HG03159 (cell line): ENCODE measurements at regions not wholly inside any gene's neighbourhood (a gene's known extent, or its start where the extent isn't known, plus 50 kb on each side); places are given as distances from the start of the nearest gene placed in this dataset.

ENCODE experiments used
- ATAC-seq: cut with Tn5 transposase; IDR thresholded peaks from one replicate; pipeline ENCODE4 v1.9.1; 2021; ENCODE audit warnings: mild to moderate bottlenecking, moderate library complexity; ENCODE audit not compliant: unreplicated experiment

GRCh38 chr12:77433799-77434198 lies 368.4 kb upstream of the E2F7 start:
- no peak for ATAC-seq

DNA sequence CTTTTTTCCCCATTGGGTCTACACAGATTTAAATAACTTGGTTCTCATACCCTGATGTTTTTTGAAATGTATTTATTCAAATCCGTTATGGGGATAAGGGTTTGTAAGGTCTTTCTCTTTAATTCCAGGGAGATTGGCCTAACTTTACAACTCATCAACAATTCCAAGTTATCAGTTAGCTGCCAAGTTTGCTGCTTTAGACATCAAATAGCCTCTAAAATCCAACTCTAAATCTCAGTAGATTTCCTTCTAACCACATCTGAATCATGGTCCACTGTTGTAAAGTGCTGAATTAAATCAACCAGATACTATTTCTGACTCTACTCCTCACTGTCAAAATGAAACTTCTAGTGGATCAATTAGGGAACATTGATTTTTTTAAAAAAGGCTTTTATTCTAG lies 364.1 kb upstream of the E2F7 start:
- ATAC-seq, result no peak

DNA sequence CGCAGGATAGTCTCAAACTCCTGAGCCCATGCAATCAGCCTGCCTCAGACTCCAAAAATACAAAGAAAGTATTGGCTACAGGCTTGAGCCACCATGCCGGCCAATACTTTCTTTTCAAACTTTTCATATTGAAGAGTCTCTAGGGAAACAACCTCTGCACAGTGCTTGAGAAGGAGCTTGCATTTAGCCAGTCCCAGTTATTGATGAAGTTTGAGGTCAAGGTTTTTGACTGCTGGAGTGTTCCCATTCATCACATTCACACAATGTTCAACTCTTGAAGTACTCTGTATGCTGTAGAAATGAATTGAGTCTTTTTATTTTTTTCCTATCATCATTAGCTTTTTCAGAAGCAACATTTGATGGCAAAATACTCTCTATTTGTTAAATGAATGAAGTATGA lies 355.8 kb upstream of the E2F7 start:
- ATAC-seq, result no peak

DNA sequence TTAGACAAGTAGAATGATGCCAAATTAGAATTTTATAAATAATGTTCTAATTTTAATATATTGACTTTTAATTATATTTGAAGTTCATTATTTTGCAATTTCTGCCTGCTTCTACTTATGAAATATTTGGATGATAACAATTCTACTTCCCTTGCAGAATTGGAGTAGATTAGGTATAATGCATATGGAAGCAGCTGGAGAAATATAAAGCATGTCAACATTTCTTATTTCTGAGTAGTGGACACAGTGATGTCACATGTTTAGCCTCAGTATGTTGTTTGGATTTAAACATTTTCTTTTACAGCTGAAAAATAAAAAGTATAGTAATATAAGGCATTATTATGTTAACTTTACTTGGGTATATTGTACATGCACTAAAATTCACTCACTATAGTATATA lies 344.2 kb upstream of the E2F7 start:
- ATAC-seq, result no peak

DNA sequence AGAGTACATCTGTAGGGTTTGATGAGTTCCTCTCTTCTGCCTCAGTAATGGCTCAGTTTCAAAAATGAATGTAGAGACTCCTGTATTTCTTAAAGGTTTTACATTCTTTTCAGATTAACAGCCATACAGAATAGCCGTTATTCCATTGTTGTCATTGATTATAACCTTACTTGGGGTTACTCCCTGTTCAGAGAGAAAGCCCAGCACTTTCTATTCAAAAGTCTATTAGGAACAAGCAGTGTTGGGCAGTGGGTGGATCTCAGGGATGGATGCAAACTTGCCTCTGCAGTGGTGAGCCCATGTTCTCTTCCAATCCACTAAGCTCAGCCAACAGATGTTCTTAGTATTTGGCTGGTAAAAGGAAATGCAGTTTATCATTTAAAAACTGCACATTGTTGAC lies 342.6 kb upstream of the E2F7 start:
- ATAC-seq, result no peak

- no peak for ATAC-seq
Observed at GRCh38 chr12:77406219-77406905, 341.0 kb upstream of the E2F7 start.

GRCh38 chr12:77402716-77403115 lies 337.3 kb upstream of the E2F7 start:
- ATAC-seq, result no peak

DNA sequence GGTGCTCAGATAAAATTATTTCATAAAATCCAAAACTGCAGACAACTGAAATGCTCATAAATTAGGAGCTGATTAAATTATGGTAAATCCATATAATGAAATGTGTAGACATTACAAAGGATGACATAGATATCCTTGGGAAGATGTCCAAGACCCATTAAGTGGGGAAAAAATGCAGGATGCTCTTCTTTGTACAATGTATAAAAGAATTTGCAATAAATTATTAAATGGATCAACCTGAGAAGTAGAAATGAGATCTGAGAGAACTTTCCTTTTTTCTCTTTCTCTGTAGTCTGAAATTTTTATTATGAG lies 336.4 kb upstream of the E2F7 start:
- no peak for ATAC-seq

GRCh38 chr12:77401064-77401769 lies 335.8 kb upstream of the E2F7 start:
- ATAC-seq, result no peak

DNA sequence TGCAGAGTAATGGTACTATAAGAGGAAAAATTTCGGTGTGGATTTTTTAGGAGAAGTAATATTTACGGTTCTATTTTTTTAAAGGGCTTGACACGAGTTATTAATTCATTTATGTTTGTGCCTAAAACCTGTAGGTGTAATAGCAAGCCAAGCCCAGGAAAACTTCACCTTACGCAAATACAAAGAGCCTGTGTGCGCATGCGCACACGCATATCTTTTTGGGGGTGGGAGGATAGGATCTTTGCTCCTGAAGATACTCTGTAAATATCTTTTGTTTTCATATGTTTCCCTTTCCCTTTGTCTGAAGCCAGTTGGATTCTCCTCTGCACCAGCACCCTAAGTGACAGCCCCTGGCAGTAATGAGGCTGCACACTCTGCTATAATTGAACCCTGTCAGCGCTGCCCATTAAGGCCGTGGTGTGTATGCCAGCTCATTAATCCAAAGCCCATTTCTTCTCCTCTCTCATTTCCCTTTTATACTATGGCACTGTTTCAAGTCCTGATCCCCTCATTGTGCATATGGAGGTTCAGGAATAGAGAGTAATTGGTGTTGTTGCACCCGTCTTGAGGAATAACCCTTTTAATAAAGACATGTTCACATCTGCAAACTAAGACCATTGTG lies 327.2 kb upstream of the E2F7 start:
- ATAC-seq, result no peak

DNA sequence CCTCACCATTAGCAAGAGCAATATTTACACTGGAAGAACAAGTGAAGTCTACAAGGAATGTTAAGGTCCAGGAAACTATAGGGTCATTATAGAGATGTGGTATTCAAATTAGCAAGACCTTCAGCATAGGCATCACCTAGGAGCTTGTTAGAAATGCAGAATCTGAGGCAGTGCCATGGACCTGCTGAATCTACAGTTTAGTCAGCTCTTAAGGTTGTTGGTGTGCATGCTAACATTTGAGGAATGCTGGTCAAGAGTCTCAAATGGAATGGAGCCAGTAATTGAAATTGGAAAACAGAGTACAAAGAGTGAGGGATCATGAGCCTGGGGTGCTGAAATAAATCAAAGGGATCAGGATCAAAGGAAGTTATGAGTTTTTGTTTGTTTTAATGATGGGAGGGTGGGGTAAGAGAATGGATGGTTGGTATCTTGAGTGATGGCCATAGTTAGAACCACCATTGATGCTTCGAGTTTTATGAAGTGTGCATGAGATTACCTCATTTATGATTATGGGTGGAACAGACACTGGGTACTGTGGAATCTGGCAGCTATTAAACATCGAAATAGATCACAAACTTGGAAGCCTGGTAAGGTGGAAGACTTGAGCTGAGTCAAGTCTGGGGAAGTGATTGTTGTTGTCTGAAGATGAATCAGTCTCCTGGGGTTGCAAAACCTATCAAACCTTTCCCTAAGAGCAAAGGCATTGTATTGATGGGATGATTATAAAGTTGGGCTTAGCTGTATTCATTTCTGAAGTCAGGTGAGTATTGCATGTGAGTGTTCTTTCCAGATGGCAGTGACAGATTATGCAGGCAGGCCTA lies 323.3 kb upstream of the E2F7 start:
- ATAC-seq, result no peak

DNA sequence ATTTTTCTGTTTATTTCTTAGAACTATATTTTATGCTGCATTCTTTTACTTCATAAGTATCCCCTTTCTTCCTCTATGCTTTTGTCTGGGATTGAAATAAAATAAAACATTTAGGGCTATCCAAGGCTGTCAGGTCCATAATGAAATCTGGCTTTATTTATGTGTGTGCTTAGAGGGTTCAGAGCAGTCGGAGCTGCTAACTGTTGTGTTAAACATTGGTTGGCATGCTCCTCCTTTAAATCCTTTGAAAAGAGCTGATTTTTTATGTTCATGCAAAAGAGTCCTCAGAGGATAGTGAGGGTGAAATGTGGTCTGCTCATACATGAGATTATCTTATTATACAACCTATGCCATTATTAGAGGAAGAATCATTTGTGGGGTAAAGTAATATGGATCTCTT lies 322.3 kb upstream of the E2F7 start:
- no peak for ATAC-seq

DNA sequence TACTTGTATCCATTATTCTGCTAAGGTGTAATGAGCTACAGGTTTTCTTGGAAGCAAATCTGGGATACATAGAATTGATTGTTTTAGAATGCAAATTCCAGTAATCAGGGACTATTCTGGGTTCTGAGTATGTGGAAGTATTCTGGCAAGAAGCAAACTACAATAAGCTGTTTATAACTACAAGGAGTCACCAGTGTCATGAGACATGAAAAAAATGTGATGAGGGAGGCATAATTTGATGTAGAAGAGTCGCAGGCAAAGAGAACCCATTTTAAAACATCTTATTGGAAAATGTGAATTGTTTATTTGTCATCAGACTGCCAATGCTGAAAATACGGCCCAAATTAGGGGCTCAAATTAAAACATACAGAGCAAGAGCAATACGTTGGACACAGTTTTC lies 321.8 kb upstream of the E2F7 start:
- no peak for ATAC-seq

GRCh38 chr12:77384941-77385340 lies 319.6 kb upstream of the E2F7 start:
- ATAC-seq, result no peak

- no peak for ATAC-seq
Observed at GRCh38 chr12:77382096-77382742, 316.9 kb upstream of the E2F7 start.

DNA sequence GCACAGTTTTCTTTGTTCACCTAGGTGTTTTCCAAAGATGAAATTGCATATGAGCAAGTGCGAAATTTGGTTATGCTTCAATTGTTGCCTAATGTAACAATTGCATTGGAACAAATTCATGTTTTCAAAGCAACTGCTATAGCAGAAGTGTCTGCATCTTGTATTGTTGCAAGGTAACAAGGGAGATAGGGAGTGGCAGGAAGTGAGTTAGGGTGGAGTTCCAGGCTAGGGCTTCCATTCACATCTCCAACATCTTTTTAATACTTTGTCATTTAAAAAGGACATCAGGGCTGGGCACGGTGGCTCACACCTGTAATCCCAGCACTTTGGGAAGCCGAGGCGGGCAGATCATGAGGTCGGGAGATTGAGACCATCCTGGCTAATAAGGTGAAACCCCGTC lies 312.3 kb upstream of the E2F7 start:
- no peak for ATAC-seq

DNA sequence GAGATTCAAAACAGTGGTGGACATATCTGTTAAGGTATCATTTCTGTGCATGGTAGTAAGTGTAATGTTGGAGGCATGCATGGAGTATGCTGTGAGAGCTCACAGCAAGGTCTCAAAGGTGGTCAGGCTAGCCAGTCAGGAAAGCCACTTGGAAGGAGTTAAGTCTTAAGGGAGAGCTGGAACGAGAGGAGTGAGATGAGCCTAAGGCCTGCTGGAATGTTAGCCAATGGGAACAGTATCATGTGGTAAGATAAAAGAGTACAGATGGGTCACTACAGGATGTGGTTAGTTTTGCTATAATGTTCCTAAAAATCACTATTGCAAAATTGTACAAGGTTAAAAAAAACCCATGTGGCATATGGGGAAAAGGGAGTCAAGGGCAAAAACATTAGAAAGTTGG lies 311.7 kb upstream of the E2F7 start:
- ATAC-seq, result no peak

GRCh38 chr12:77374673-77375072 lies 309.3 kb upstream of the E2F7 start:
- no peak for ATAC-seq

- ATAC-seq, result no peak
Observed at GRCh38 chr12:77372494-77372893, 307.1 kb upstream of the E2F7 start.

- no peak for ATAC-seq
Observed at GRCh38 chr12:77372026-77372425, 306.7 kb upstream of the E2F7 start.

- no peak for ATAC-seq
Observed at GRCh38 chr12:77368379-77368778, 303.0 kb upstream of the E2F7 start.
